ENCODE measurements at regions not wholly inside any gene's neighbourhood (a gene's known extent, or its start where the extent isn't known, plus 50 kb on each side); places are given as distances from the start of the nearest gene placed in this dataset.

- TF ChIP-seq GABPA (IDR thresholded peaks at IDR 0.05 in 1 of 2, conservative IDR thresholded peaks at IDR 0.05 in 1 of 2): no peak
- no peak for TF ChIP-seq RXRA (IDR thresholded peaks at IDR 0.05)
- TF ChIP-seq TAF1 (conservative IDR thresholded peaks at IDR 0.05): no peak
- TF ChIP-seq REST (IDR thresholded peaks at IDR 0.05): no peak
- no peak for TF ChIP-seq FOXA2 (IDR thresholded peaks at IDR 0.05)
- no peak for TF ChIP-seq MAX (IDR thresholded peaks at IDR 0.05)
- Histone ChIP-seq H3K36me3 (ENCODE audit: control insufficient read depth in 4 of 4, insufficient read depth in 3 of 4, low read depth in 1 of 4, low read length in 3 of 4) (no peaks in the 10 kb centered on the region), H3K4me3 (ENCODE audit: low read depth in 1 of 3, low read length in 3 of 3) (no peak overlapping the region), H3K9ac (ENCODE audit: low read depth in 1 of 2, low read length in 2 of 2) (no peak overlapping the region), H3K27me3 (ENCODE audit: control insufficient read depth in 4 of 4, insufficient read depth in 4 of 4, low read length in 3 of 4) (peaks cover 0 to 3% (median 0%) of the 10 kb centered on the region in 4 donors), H3K27ac (ENCODE audit: low read depth in 1 of 2, low read length in 2 of 2) (no peak overlapping the region), H3K4me1 (ENCODE audit: control insufficient read depth in 4 of 4, insufficient read depth in 4 of 4, low read length in 3 of 4) (no peaks in the 10 kb centered on the region), H3K9me3 (ENCODE audit: control insufficient read depth in 4 of 4, low read length in 3 of 4) (no peaks in the 10 kb centered on the region)
- no peak for DNase-seq (ENCODE audit: low spot score)
- 48% methylated on average over 7 of the region's 7 CpGs for whole genome bisulfite sequencing
Observed at GRCh38 chr16:48903039-48903438, 293.1 kb upstream of the N4BP1 start.

DNA sequence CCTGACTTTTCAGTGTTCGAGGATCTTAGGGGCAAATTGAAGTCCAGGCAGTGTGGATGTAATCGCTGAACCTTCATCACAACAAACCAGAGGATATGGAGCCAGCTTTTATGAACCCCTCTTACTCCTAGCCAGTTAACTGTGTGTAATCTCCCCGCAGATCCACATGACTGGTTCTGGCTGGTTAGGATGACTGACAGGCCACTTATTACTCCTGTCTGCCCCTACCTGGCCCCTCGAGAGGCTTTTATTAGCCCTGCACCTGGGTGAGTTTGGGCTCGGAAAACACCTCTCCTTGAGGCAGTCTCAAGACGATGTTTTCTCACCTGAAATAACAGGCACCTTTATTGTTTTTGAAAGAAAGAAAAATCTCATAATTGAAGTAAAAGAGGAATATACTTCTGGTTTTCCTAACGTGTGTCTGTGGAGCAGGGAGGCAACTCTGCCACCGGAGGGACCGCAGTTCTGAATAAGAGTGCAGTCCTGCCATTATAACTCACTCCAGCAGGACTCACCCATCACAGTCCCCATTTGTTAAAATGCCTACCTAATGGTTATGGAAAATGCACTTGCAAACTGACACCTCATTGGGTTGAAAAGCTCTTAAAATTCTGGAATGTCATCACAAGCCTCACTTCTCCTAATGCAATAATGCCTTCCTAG, 291.9 kb upstream of the N4BP1 start:
- DNase-seq (ENCODE audit: low spot score): no peak

GRCh38 chr16:48899500-48899899, 289.5 kb upstream of the N4BP1 start:
- DNase-seq (ENCODE audit: low spot score): no peak
- TF ChIP-seq, protein P1, sequence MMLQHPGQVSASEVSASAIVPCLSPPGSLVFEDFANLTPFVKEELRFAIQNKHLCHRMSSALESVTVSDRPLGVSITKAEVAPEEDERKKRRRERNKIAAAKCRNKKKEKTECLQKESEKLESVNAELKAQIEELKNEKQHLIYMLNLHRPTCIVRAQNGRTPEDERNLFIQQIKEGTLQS (IDR thresholded peaks at IDR 0.05): no peak
- TF ChIP-seq ZBTB33 (IDR thresholded peaks at IDR 0.05) (no peak), JUND (IDR thresholded peaks at IDR 0.05) (no peak)

More for the DNA sequence above, 291.9 kb upstream of the N4BP1 start:
- TF ChIP-seq, protein P1 (IDR thresholded peaks at IDR 0.05): no peak
- TF ChIP-seq FOXA1 (IDR thresholded peaks at IDR 0.05) (no peak), EGR1 (IDR thresholded peaks at IDR 0.05; ENCODE audit: low read depth in 2 of 2) (no peak), MAX (IDR thresholded peaks at IDR 0.05) (no peak), SP1 (IDR thresholded peaks at IDR 0.05) (no peak), GABPA (IDR thresholded peaks at IDR 0.05 in 1 of 2, conservative IDR thresholded peaks at IDR 0.05 in 1 of 2) (no peak), YY1 (IDR thresholded peaks at IDR 0.05) (no peak), HNF4A (conservative IDR thresholded peaks at IDR 0.05) (no peak), JUND (IDR thresholded peaks at IDR 0.05) (no peak)
- H3K4me3 ChIP-seq (ENCODE audit: low read depth in 1 of 3, low read length in 3 of 3): no peak overlapping the region
- no peak overlapping the region for H3K27ac ChIP-seq (ENCODE audit: low read depth in 1 of 2, low read length in 2 of 2)
- WGBS: 54% methylated on average over 9 of the region's 9 CpGs
- no peak overlapping the region for H3K9ac ChIP-seq (ENCODE audit: low read depth in 1 of 2, low read length in 2 of 2)
- H3K4me1 ChIP-seq (ENCODE audit: control insufficient read depth in 4 of 4, insufficient read depth in 4 of 4, low read length in 3 of 4): no peaks in the 10 kb centered on the region
- no peaks in the 10 kb centered on the region for H3K36me3 ChIP-seq (ENCODE audit: control insufficient read depth in 4 of 4, insufficient read depth in 3 of 4, low read depth in 1 of 4, low read length in 3 of 4)
- H3K9me3 ChIP-seq (ENCODE audit: control insufficient read depth in 4 of 4, low read length in 3 of 4): no peaks in the 10 kb centered on the region
- peaks cover 0 to 3% (median 0%) of the 10 kb centered on the region in 4 donors for H3K27me3 ChIP-seq (ENCODE audit: control insufficient read depth in 4 of 4, insufficient read depth in 4 of 4, low read length in 3 of 4)

More at GRCh38 chr16:48899500-48899899, 289.5 kb upstream of the N4BP1 start:
- peaks cover 0 to 3% (median 0%) of the 10 kb centered on the region in 4 donors for H3K27me3 ChIP-seq (ENCODE audit: control insufficient read depth in 4 of 4, insufficient read depth in 4 of 4, low read length in 3 of 4)
- no peaks in the 10 kb centered on the region for H3K4me1 ChIP-seq (ENCODE audit: control insufficient read depth in 4 of 4, insufficient read depth in 4 of 4, low read length in 3 of 4)
- H3K9me3 ChIP-seq (ENCODE audit: control insufficient read depth in 4 of 4, low read length in 3 of 4): no peaks in the 10 kb centered on the region
- no peak overlapping the region for H3K27ac ChIP-seq (ENCODE audit: low read depth in 1 of 2, low read length in 2 of 2)
- no peaks in the 10 kb centered on the region for H3K36me3 ChIP-seq (ENCODE audit: control insufficient read depth in 4 of 4, insufficient read depth in 3 of 4, low read depth in 1 of 4, low read length in 3 of 4)
- H3K4me3 ChIP-seq (ENCODE audit: low read depth in 1 of 3, low read length in 3 of 3): no peak overlapping the region
- WGBS: 60% methylated on average over 1 of the region's 1 CpG
- H3K9ac ChIP-seq (ENCODE audit: low read depth in 1 of 2, low read length in 2 of 2): no peak overlapping the region
